CD14-positive monocyte (primary cell): ENCODE measurements at regions not wholly inside any gene's neighbourhood (a gene's known extent, or its start where the extent isn't known, plus 50 kb on each side); places are given as distances from the start of the nearest gene placed in this dataset.

Experiments used
- DNase-seq, 3 donors: peaks; one replicate each; pipeline ENCODE4 v3.0.0-alpha.2; 2011 to 2022
- H2AFZ ChIP-seq: 2 replicates; pipeline ENCODE4 v1.6.0; 2012; ENCODE audit warnings: mild to moderate bottlenecking, low read depth, low read length, inconsistent platforms; ENCODE audit not compliant: insufficient read depth, poor library complexity, severe bottlenecking
- H3K27ac ChIP-seq, 2 donors: 1 replicate in 1 of 2; 2 replicates in 1 of 2; pipeline ENCODE4 v1.5.1; 2012 to 2013; ENCODE audit warnings: low read length in 2 of 2, control low read depth in 1 of 2, inconsistent platforms in 1 of 2, low read depth in 1 of 2, mild to moderate bottlenecking in 1 of 2
- H3K27me3 ChIP-seq, 2 donors: one replicate each; pipeline versions ENCODE4 v1.6.0 to v1.6.1; 2011 to 2013; ENCODE audit warnings: low read length in 2 of 2; ENCODE audit not compliant: control insufficient read depth in 2 of 2, insufficient read depth in 2 of 2
- H3K36me3 ChIP-seq, 2 donors: replicated peaks in 1 of 2; 1 replicate in 1 of 2; 2 replicates in 1 of 2; pipeline versions ENCODE4 v1.5.1 to v1.6.1; 2012 to 2013; ENCODE audit warnings: low read length in 2 of 2, control low read depth in 1 of 2, inconsistent platforms in 1 of 2, mild to moderate bottlenecking in 1 of 2; ENCODE audit not compliant: insufficient read depth in 2 of 2, control insufficient read depth in 1 of 2
- H3K4me1 ChIP-seq, 2 donors: 1 replicate in 1 of 2; 2 replicates in 1 of 2; pipeline versions ENCODE4 v1.5.1 to v1.6.1; 2012 to 2013; ENCODE audit warnings: low read length in 2 of 2, control low read depth in 1 of 2, inconsistent platforms in 1 of 2, mild to moderate bottlenecking in 1 of 2, moderate library complexity in 1 of 2; ENCODE audit not compliant: insufficient read depth in 2 of 2, control insufficient read depth in 1 of 2
- H3K4me2 ChIP-seq: replicated peaks from 2 replicates; pipeline ENCODE3; 2012; ENCODE audit warnings: low read length, moderate library complexity, mild to moderate bottlenecking; ENCODE audit not compliant: poor library complexity, severe bottlenecking; ENCODE audit errors: extremely low read depth
- H3K4me3 ChIP-seq, 3 experiments: fragments of 200-600 bp in 1 of 3; sonication (generic) in 1 of 3; replicated peaks in 1 of 3; 1 replicate in 2 of 3; 2 replicates in 1 of 3; pipeline ENCODE4 v1.5.1; 2011 to 2013; ENCODE audit warnings: low read length in 3 of 3, mild to moderate bottlenecking in 3 of 3, control low read depth in 2 of 3, low read depth in 2 of 3, inconsistent platforms in 1 of 3, moderate library complexity in 1 of 3
- H3K79me2 ChIP-seq: 2 replicates; pipeline ENCODE4 v1.6.0; 2012; ENCODE audit warnings: mild to moderate bottlenecking, control low read depth, inconsistent platforms, low read length, moderate library complexity; ENCODE audit not compliant: insufficient read depth
- H3K9ac ChIP-seq: 2 replicates; pipeline ENCODE4 v1.6.0; 2017; ENCODE audit warnings: low read length, mild to moderate bottlenecking; ENCODE audit not compliant: insufficient read depth, poor library complexity, severe bottlenecking
- H3K9me3 ChIP-seq, 2 donors: replicated peaks in 1 of 2; 1 replicate in 1 of 2; 2 replicates in 1 of 2; pipeline versions ENCODE4 v1.5.1 to v1.6.1; 2012 to 2013; ENCODE audit warnings: low read length in 2 of 2, control low read depth in 1 of 2; ENCODE audit not compliant: control insufficient read depth in 1 of 2, insufficient read depth in 1 of 2
- H4K20me1 ChIP-seq: 2 replicates; pipeline ENCODE4 v1.6.0; 2012; ENCODE audit warnings: mild to moderate bottlenecking, low read length, control low read depth, moderate library complexity; ENCODE audit not compliant: insufficient read depth
- H3K27ac Mint-ChIP-seq, 7 donors: one replicate each; pipeline ENCODE4 v1.8.0; 2020; ENCODE audit warnings: mild to moderate bottlenecking in 7 of 7, mixed read lengths in 7 of 7, moderate library complexity in 6 of 7, inconsistent platforms in 2 of 7
- H3K27me3 Mint-ChIP-seq, 3 donors: one replicate each; pipeline ENCODE4 v1.8.0; 2021 to 2022; ENCODE audit warnings: low read depth in 3 of 3, mild to moderate bottlenecking in 3 of 3, mixed read lengths in 3 of 3, moderate library complexity in 3 of 3, inconsistent platforms in 1 of 3
- H3K36me3 Mint-ChIP-seq, 2 donors: one replicate each; pipeline ENCODE4 v1.8.0; 2020; ENCODE audit warnings: mixed read lengths in 2 of 2, inconsistent platforms in 1 of 2, mild to moderate bottlenecking in 1 of 2
- H3K4me1 Mint-ChIP-seq: one replicate; pipeline ENCODE4 v1.8.0; 2020; ENCODE audit warnings: mild to moderate bottlenecking, mixed read lengths
- H3K4me3 Mint-ChIP-seq, 2 donors: one replicate each; pipeline ENCODE4 v1.8.0; 2020; ENCODE audit warnings: mild to moderate bottlenecking in 2 of 2, mixed read lengths in 2 of 2, moderate library complexity in 1 of 2
- H3K9me3 Mint-ChIP-seq, 7 donors: one replicate each; pipeline ENCODE4 v1.8.0; 2020 to 2022; ENCODE audit warnings: mixed read lengths in 7 of 7, mild to moderate bottlenecking in 6 of 7, moderate library complexity in 6 of 7, inconsistent platforms in 2 of 7
- WGBS: methylation state at CpG from one replicate; pipeline ENCODE4 v1.1.5; 2013; ENCODE audit warnings: missing lambda C conversion rate; ENCODE audit not compliant: insufficient coverage; 5-methylcytosine and 5-hydroxymethylcytosine counted together
- intact Hi-C, 2 donors: fragments of 100-400 bp; cut with micrococcal nuclease; formaldehyde crosslinking; loops; one replicate each; pipeline versions ENCODE4 v1.15.0 to v1.15.1; 2023
- TF ChIP-seq, protein P1 (sequence below): fragments of 200-600 bp; IDR thresholded peaks from one replicate; pipeline ENCODE4 v1.8.0; 2022; ENCODE audit warnings: antibody characterized with exemption, mild to moderate bottlenecking

DNA sequence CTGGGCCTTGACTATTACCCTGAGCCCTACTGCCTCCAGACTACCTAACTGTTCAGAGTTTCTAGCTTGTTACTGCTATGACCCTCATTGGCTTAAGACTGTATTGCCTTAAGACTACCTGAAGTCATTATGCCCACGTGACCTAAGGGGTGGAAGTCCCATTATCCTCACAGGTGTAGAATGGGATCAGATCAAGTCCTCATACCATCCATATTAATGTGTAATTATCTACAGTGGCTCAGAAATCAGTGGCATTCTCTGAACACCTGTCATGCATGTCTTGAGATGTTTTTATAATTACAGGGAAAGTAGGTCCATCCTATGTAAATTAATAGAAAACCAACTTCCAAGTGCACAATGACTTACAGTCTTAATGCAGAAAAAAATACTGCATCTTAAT, 124.0 kb upstream of the CDC42EP3 start:
- Histone ChIP-seq H4K20me1 (no peaks in the 10 kb centered on the region), H2AFZ (no peak overlapping the region), H3K9me3 (no peaks in the 10 kb centered on the region), H3K27me3 (no peaks in the 10 kb centered on the region), H3K9ac (no peak overlapping the region), H3K4me1 (peaks cover 32 to 40% of the 10 kb centered on the region in 2 donors), H3K4me3 (no peak overlapping the region), H3K36me3 (no peaks in the 10 kb centered on the region), H3K27ac (no peak overlapping the region), H3K79me2 (no peaks in the 10 kb centered on the region), H3K4me2 (no peak overlapping the region)
- no peak overlapping the region for H3K27ac Mint-ChIP-seq
- WGBS: no CpG with 5 or more reads among the region's 1 CpG
- H3K4me1 Mint-ChIP-seq: peaks cover 54% of the 10 kb centered on the region
- TF ChIP-seq, protein P1, sequence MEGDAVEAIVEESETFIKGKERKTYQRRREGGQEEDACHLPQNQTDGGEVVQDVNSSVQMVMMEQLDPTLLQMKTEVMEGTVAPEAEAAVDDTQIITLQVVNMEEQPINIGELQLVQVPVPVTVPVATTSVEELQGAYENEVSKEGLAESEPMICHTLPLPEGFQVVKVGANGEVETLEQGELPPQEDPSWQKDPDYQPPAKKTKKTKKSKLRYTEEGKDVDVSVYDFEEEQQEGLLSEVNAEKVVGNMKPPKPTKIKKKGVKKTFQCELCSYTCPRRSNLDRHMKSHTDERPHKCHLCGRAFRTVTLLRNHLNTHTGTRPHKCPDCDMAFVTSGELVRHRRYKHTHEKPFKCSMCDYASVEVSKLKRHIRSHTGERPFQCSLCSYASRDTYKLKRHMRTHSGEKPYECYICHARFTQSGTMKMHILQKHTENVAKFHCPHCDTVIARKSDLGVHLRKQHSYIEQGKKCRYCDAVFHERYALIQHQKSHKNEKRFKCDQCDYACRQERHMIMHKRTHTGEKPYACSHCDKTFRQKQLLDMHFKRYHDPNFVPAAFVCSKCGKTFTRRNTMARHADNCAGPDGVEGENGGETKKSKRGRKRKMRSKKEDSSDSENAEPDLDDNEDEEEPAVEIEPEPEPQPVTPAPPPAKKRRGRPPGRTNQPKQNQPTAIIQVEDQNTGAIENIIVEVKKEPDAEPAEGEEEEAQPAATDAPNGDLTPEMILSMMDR: no peak
- H3K27me3 Mint-ChIP-seq: peaks cover 0 to 5% (median 1%) of the 10 kb centered on the region in 3 donors
- peaks cover 0 to 8% of the 10 kb centered on the region in 2 donors for H3K36me3 Mint-ChIP-seq
- no peak overlapping the region for H3K4me3 Mint-ChIP-seq
- intact Hi-C loops: no loop called here
- peaks cover 0 to 8% (median 0%) of the 10 kb centered on the region in 7 donors for H3K9me3 Mint-ChIP-seq
- no peak for DNase-seq

DNA sequence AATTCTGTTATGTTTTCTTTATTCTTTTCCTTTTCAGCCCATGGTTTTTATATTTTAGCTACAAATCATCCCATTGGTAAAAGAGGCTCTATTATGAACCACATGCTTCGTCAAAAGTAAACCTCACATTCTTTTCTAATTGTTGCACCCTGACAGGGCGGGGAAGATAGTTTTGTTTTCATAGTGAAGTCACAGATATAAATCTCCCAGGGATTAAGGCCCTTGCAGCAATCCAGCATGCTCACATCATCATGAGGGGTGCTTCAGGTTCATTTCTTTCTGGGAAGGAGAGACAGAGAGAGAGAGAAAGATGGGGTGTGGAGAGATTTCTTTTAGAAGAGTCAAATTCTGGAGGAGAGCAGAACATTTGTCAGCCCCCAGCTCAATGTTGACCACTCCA, 124.5 kb upstream of the CDC42EP3 start:
- no peak overlapping the region for H3K4me2 ChIP-seq
- H3K27me3 ChIP-seq: no peaks in the 10 kb centered on the region
- no peak overlapping the region for H3K27ac ChIP-seq
- Mint-ChIP-seq H3K27me3 (peaks cover 0 to 5% (median 1%) of the 10 kb centered on the region in 3 donors), H3K4me1 (peaks cover 49% of the 10 kb centered on the region), H3K27ac (no peak overlapping the region), H3K4me3 (no peak overlapping the region), H3K36me3 (peaks cover 0 to 5% of the 10 kb centered on the region in 2 donors), H3K9me3 (peaks cover 0 to 8% (median 0%) of the 10 kb centered on the region in 7 donors)
- H3K4me3 ChIP-seq: no peak overlapping the region
- H3K4me1 ChIP-seq: peaks cover 32 to 37% of the 10 kb centered on the region in 2 donors
- TF ChIP-seq, protein P1: no peak
- no peak for DNase-seq
- intact Hi-C loops: no loop called here
- no peaks in the 10 kb centered on the region for H3K79me2 ChIP-seq
- no peak overlapping the region for H3K9ac ChIP-seq
- no peaks in the 10 kb centered on the region for H3K36me3 ChIP-seq
- H4K20me1 ChIP-seq: no peaks in the 10 kb centered on the region
- no peaks in the 10 kb centered on the region for H3K9me3 ChIP-seq
- WGBS: no CpG with 5 or more reads among the region's 2 CpGs
- no peak overlapping the region for H2AFZ ChIP-seq
